ENCODE measurements at regions not wholly inside any gene's neighbourhood (a gene's known extent, or its start where the extent isn't known, plus 50 kb on each side); places are given as distances from the start of the nearest gene placed in this dataset.
"Not testable (repeated sequence)": the region's sequence is repeated elsewhere in the genome, so short reads cannot be mapped to it uniquely, and the experiment has no call there.

DNA sequence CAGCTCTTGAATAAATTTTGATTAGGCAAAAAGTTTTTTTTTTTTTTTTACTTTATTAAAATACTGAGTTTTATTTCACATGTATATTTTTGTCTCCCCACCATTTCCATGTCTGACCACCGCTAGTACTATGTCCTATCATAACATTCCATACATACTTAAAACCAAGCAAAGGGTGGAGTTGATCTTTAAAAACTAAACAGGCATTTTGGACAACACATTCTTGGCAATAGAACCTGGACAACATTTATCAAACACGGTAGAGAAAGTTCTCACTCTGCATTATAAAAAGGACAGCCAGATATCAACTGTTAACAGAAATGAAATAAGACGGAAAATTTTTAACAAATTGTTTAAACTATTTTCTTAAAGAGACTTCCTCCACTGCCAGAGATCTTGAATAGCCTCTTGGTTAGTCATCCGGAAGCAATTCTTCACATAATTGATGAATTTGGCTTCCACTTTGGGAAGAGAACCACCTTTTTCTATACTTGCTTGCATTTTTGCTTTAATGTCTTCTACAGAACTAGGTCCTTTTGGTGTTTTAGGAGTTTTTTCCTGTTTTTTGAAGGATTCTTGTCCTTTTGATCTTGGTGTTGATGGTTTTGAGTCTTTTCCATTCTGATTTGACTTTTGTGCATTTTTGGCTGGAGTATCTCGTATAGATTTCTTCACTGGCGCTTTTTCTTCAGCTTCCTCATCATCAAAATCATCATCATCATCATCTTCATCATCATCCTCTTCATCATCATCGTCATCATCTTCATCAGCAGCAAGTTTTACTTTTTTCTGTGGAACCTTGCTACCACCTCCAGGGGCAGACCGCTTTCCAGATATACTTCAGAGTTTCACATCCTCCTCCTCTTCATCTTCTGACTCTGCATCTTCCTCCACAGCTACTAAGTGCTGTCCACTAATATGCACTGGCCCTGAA, 58.7 kb downstream of the POU5F2 start:
- not testable (repeated sequence) for DNase-seq

DNA sequence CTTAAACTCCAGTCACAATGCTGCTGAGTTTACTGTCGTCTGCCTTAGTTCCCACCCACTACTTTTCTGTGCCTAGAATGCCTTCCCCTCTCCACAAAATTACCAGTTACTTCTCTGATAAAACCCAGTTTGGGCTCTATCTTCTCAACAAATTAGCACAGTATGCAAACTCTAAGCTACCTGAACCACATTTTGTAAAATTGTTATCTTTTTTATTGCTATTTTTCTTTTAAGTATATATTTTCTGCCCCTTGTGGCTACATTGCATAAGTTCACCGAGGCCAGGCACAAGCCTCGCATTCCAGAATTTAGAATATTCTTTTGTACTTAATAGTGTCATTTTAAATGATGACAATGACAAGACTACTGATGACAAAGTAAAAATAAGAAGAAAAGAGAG, 60.0 kb downstream of the POU5F2 start:
- 100% methylated on average over 1 of the region's 3 CpGs for WGBS (ENCODE audit: insufficient coverage)
- no peak overlapping the region for H3K4me3 ChIP-seq (ENCODE audit: control insufficient read depth in 1 of 7, extremely low read depth in 1 of 7, insufficient read depth in 4 of 7, low read depth in 2 of 7, low read length in 6 of 7)
- ChIA-PET CTCF (no interaction called here), POLR2A (interaction anchor here (0.7 kb wide), 1 partner anchor 42 kb away, joined by 3 read pairs; no protein-coding TSS in a partner anchor)
- H3K27me3 ChIP-seq (replicated peaks in 2 of 5; ENCODE audit: control insufficient read depth in 4 of 5, insufficient read depth in 5 of 5, low read length in 4 of 5): no peaks in the 10 kb centered on the region
- no peaks in the 10 kb centered on the region for H3K9me3 ChIP-seq (ENCODE audit: control extremely low read depth in 1 of 5, control insufficient read depth in 4 of 5, insufficient read depth in 2 of 5, low read depth in 1 of 5, low read length in 4 of 5)
- peaks cover 0 to 2% (median 0%) of the 10 kb centered on the region in 4 experiments for H3K36me3 ChIP-seq (ENCODE audit: control insufficient read depth in 4 of 4, insufficient read depth in 4 of 4, low read length in 3 of 4)
- DNase-seq: no peak
- no peak overlapping the region for H3K27ac ChIP-seq (ENCODE audit: insufficient read depth in 1 of 2, low read depth in 1 of 2, low read length in 2 of 2, poor library complexity in 1 of 2, severe bottlenecking in 2 of 2)
- H3K4me1 ChIP-seq (ENCODE audit: control extremely low read depth in 1 of 4, control insufficient read depth in 4 of 4, insufficient read depth in 4 of 4, low read length in 3 of 4): peaks cover 0 to 3% (median 0%) of the 10 kb centered on the region in 4 experiments

More for the DNA sequence above, 58.7 kb downstream of the POU5F2 start:
- H3K4me1 ChIP-seq (ENCODE audit: control extremely low read depth in 1 of 4, control insufficient read depth in 4 of 4, insufficient read depth in 4 of 4, low read length in 3 of 4); H3K4me3 ChIP-seq (ENCODE audit: control insufficient read depth in 1 of 7, extremely low read depth in 1 of 7, insufficient read depth in 4 of 7, low read depth in 2 of 7, low read length in 6 of 7); H3K36me3 ChIP-seq (ENCODE audit: control insufficient read depth in 4 of 4, insufficient read depth in 4 of 4, low read length in 3 of 4); H3K27ac ChIP-seq (ENCODE audit: insufficient read depth in 1 of 2, low read depth in 1 of 2, low read length in 2 of 2, poor library complexity in 1 of 2, severe bottlenecking in 2 of 2); CTCF ChIA-PET; H3K27me3 ChIP-seq (replicated peaks in 2 of 5; ENCODE audit: control insufficient read depth in 4 of 5, insufficient read depth in 5 of 5, low read length in 4 of 5); POLR2A ChIA-PET; H3K9me3 ChIP-seq (ENCODE audit: control extremely low read depth in 1 of 5, control insufficient read depth in 4 of 5, insufficient read depth in 2 of 5, low read depth in 1 of 5, low read length in 4 of 5): not testable (repeated sequence)
- 99% methylated on average over 6 of the region's 8 CpGs for WGBS (ENCODE audit: insufficient coverage)

- Histone ChIP-seq H3K9me3 (ENCODE audit: control extremely low read depth in 1 of 5, control insufficient read depth in 4 of 5, insufficient read depth in 2 of 5, low read depth in 1 of 5, low read length in 4 of 5) (no peaks in the 10 kb centered on the region), H3K27ac (ENCODE audit: insufficient read depth in 1 of 2, low read depth in 1 of 2, low read length in 2 of 2, poor library complexity in 1 of 2, severe bottlenecking in 2 of 2) (no peak overlapping the region), H3K27me3 (replicated peaks in 2 of 5; ENCODE audit: control insufficient read depth in 4 of 5, insufficient read depth in 5 of 5, low read length in 4 of 5) (no peaks in the 10 kb centered on the region), H3K36me3 (ENCODE audit: control insufficient read depth in 4 of 4, insufficient read depth in 4 of 4, low read length in 3 of 4) (peaks cover 0 to 2% (median 0%) of the 10 kb centered on the region in 4 experiments), H3K4me3 (ENCODE audit: control insufficient read depth in 1 of 7, extremely low read depth in 1 of 7, insufficient read depth in 4 of 7, low read depth in 2 of 7, low read length in 6 of 7) (no peak overlapping the region), H3K4me1 (ENCODE audit: control extremely low read depth in 1 of 4, control insufficient read depth in 4 of 4, insufficient read depth in 4 of 4, low read length in 3 of 4) (peaks cover 0 to 3% (median 0%) of the 10 kb centered on the region in 4 experiments)
- DNase-seq: peak in 2 of 3 donors; percentile 2 to 16
- ChIA-PET POLR2A (no interaction called here), CTCF (no interaction called here)
- WGBS (ENCODE audit: insufficient coverage): no CpG with 5 or more reads among the region's 7 CpGs
These were observed 64.0 kb downstream of the POU5F2 start for GRCh38 chr5:93677359-93677891.

DNA sequence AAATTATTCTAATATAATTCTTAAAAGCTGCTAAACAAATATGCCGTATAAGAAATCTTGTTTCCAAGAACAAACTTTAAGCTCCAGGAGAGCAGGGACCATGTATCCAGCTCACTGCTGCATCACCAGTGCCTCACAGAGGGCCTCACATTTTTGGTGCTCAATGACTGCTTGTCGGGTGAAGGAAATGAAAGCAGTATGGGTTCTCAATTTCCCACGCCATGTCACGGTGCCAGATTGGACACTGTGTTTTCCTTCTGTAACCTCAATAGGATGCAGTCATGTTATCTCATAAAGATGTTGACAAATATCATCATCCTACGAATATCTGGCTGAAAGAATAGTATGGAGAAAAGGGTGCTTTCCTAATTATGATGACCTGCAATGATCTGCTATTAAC, 64.7 kb downstream of the POU5F2 start:
- H3K27ac ChIP-seq (ENCODE audit: insufficient read depth in 1 of 2, low read depth in 1 of 2, low read length in 2 of 2, poor library complexity in 1 of 2, severe bottlenecking in 2 of 2): no peak overlapping the region
- H3K36me3 ChIP-seq (ENCODE audit: control insufficient read depth in 4 of 4, insufficient read depth in 4 of 4, low read length in 3 of 4): peaks cover 0 to 2% (median 0%) of the 10 kb centered on the region in 4 experiments
- POLR2A ChIA-PET: no interaction called here
- CTCF ChIA-PET: no interaction called here
- no peaks in the 10 kb centered on the region for H3K9me3 ChIP-seq (ENCODE audit: control extremely low read depth in 1 of 5, control insufficient read depth in 4 of 5, insufficient read depth in 2 of 5, low read depth in 1 of 5, low read length in 4 of 5)
- WGBS (ENCODE audit: insufficient coverage): 100% methylated on average over 4 of the region's 5 CpGs
- DNase-seq: peak in 1 of 3 donors; percentile 1
- no peak overlapping the region for H3K4me3 ChIP-seq (ENCODE audit: control insufficient read depth in 1 of 7, extremely low read depth in 1 of 7, insufficient read depth in 4 of 7, low read depth in 2 of 7, low read length in 6 of 7)
- H3K27me3 ChIP-seq (replicated peaks in 2 of 5; ENCODE audit: control insufficient read depth in 4 of 5, insufficient read depth in 5 of 5, low read length in 4 of 5): no peaks in the 10 kb centered on the region
- peaks cover 0 to 3% (median 0%) of the 10 kb centered on the region in 4 experiments for H3K4me1 ChIP-seq (ENCODE audit: control extremely low read depth in 1 of 4, control insufficient read depth in 4 of 4, insufficient read depth in 4 of 4, low read length in 3 of 4)

GRCh38 chr5:93675460-93676450, 65.6 kb downstream of the POU5F2 start:
- no peak overlapping the region for H3K27ac ChIP-seq (ENCODE audit: insufficient read depth in 1 of 2, low read depth in 1 of 2, low read length in 2 of 2, poor library complexity in 1 of 2, severe bottlenecking in 2 of 2)
- ChIA-PET CTCF (interaction anchor here (1.6 kb wide), 1 partner anchor 41 kb away, joined by 3 read pairs; no protein-coding TSS in a partner anchor), POLR2A (interaction anchor here (0.6 kb wide), 1 partner anchor 972 kb away, joined by 4 read pairs; no protein-coding TSS in a partner anchor)
- H3K4me1 ChIP-seq (ENCODE audit: control extremely low read depth in 1 of 4, control insufficient read depth in 4 of 4, insufficient read depth in 4 of 4, low read length in 3 of 4): peaks cover 0 to 3% (median 0%) of the 10 kb centered on the region in 4 experiments
- H3K27me3 ChIP-seq (replicated peaks in 2 of 5; ENCODE audit: control insufficient read depth in 4 of 5, insufficient read depth in 5 of 5, low read length in 4 of 5): no peaks in the 10 kb centered on the region
- H3K36me3 ChIP-seq (ENCODE audit: control insufficient read depth in 4 of 4, insufficient read depth in 4 of 4, low read length in 3 of 4): peaks cover 0 to 2% (median 0%) of the 10 kb centered on the region in 4 experiments
- peak in 2 of 3 donors; percentile 4 for DNase-seq
- no CpG with 5 or more reads among the region's 1 CpG for WGBS (ENCODE audit: insufficient coverage)
- H3K9me3 ChIP-seq (ENCODE audit: control extremely low read depth in 1 of 5, control insufficient read depth in 4 of 5, insufficient read depth in 2 of 5, low read depth in 1 of 5, low read length in 4 of 5): no peaks in the 10 kb centered on the region
- H3K4me3 ChIP-seq (ENCODE audit: control insufficient read depth in 1 of 7, extremely low read depth in 1 of 7, insufficient read depth in 4 of 7, low read depth in 2 of 7, low read length in 6 of 7): no peak overlapping the region

- H3K27ac ChIP-seq (ENCODE audit: insufficient read depth in 1 of 2, low read depth in 1 of 2, low read length in 2 of 2, poor library complexity in 1 of 2, severe bottlenecking in 2 of 2): no peak overlapping the region
- H3K9me3 ChIP-seq (ENCODE audit: control extremely low read depth in 1 of 5, control insufficient read depth in 4 of 5, insufficient read depth in 2 of 5, low read depth in 1 of 5, low read length in 4 of 5): no peaks in the 10 kb centered on the region
- no peak for DNase-seq
- H3K4me3 ChIP-seq (ENCODE audit: control insufficient read depth in 1 of 7, extremely low read depth in 1 of 7, insufficient read depth in 4 of 7, low read depth in 2 of 7, low read length in 6 of 7): no peak overlapping the region
- H3K4me1 ChIP-seq (ENCODE audit: control extremely low read depth in 1 of 4, control insufficient read depth in 4 of 4, insufficient read depth in 4 of 4, low read length in 3 of 4): peaks cover 0 to 3% (median 0%) of the 10 kb centered on the region in 4 experiments
- H3K27me3 ChIP-seq (replicated peaks in 2 of 5; ENCODE audit: control insufficient read depth in 4 of 5, insufficient read depth in 5 of 5, low read length in 4 of 5): no peaks in the 10 kb centered on the region
- H3K36me3 ChIP-seq (ENCODE audit: control insufficient read depth in 4 of 4, insufficient read depth in 4 of 4, low read length in 3 of 4): peaks cover 0 to 2% (median 0%) of the 10 kb centered on the region in 4 experiments
- ChIA-PET CTCF (interaction anchor here (1.3 to 1.6 kb wide), 2 partner anchors 17 to 40 kb away, joined by 3 to 4 read pairs; no protein-coding TSS in a partner anchor), POLR2A (no interaction called here)
- 100% methylated on average over 1 of the region's 1 CpG for WGBS (ENCODE audit: insufficient coverage)
These were observed 66.4 kb downstream of the POU5F2 start for GRCh38 chr5:93674866-93675459.
